ENCODE measurements at regions not wholly inside any gene's neighbourhood (a gene's known extent, or its start where the extent isn't known, plus 50 kb on each side); places are given as distances from the start of the nearest gene placed in this dataset.
A peak's percentile ranks its signal among the peaks of the same experiment; 100 is the strongest.

GRCh38 chr4:128600996-128601871, 208.3 kb upstream of the JADE1 start:
- no peak for DNase-seq

- no peak for DNase-seq
Measured at GRCh38 chr4:128600410-128600809, 209.1 kb upstream of the JADE1 start.

GRCh38 chr4:128597500-128597899, 212.0 kb upstream of the JADE1 start:
- DNase-seq, result no peak

- DNase-seq, result no peak
Measured at GRCh38 chr4:128596853-128597252, 212.6 kb upstream of the JADE1 start.

- DNase-seq, result no peak
Measured at GRCh38 chr4:128596115-128596514, 213.4 kb upstream of the JADE1 start.

- DNase-seq, result no peak
Measured at GRCh38 chr4:128591482-128591881, 218.0 kb upstream of the JADE1 start.

- DNase-seq, result no peak
Measured at GRCh38 chr4:128590773-128591172, 218.7 kb upstream of the JADE1 start.

GRCh38 chr4:128590034-128590740, 219.3 kb upstream of the JADE1 start:
- DNase-seq, result no peak

- no peak for DNase-seq
Measured at GRCh38 chr4:128589384-128589965, 220.0 kb upstream of the JADE1 start.

GRCh38 chr4:128587382-128587781, 222.1 kb upstream of the JADE1 start:
- DNase-seq, result no peak

GRCh38 chr4:128583753-128584712, 225.5 kb upstream of the JADE1 start:
- no peak for DNase-seq

GRCh38 chr4:128582427-128582870, 227.1 kb upstream of the JADE1 start:
- no peak for DNase-seq

- no peak for DNase-seq
Measured at GRCh38 chr4:128579154-128579853, 230.2 kb upstream of the JADE1 start.

GRCh38 chr4:128574706-128575105, 234.8 kb upstream of the JADE1 start:
- peak; percentile 62 for DNase-seq

- DNase-seq, result no peak
Measured at GRCh38 chr4:128573781-128574508, 235.6 kb upstream of the JADE1 start.

- no peak for DNase-seq
Measured at GRCh38 chr4:128572778-128573241, 236.7 kb upstream of the JADE1 start.

GRCh38 chr4:128571747-128572146, 237.8 kb upstream of the JADE1 start:
- DNase-seq, result peak; percentile 81

GRCh38 chr4:128570387-128570975, 239.0 kb upstream of the JADE1 start:
- peak; percentile 91 for DNase-seq

GRCh38 chr4:128566693-128567092, 242.8 kb upstream of the JADE1 start:
- no peak for DNase-seq

- peak; percentile 48 for DNase-seq
Measured at GRCh38 chr4:128565565-128566186, 243.8 kb upstream of the JADE1 start.
